Neural cell (in vitro differentiated cells): ENCODE measurements at regions not wholly inside any gene's neighbourhood (a gene's known extent, or its start where the extent isn't known, plus 50 kb on each side); places are given as distances from the start of the nearest gene placed in this dataset.

Source experiments
- EP300 ChIP-seq: fragments of 450-650 bp; conservative IDR thresholded peaks from 2 replicates; pipeline ENCODE4 v1.6.1; 2014; ENCODE audit warnings: antibody characterized with exemption, mild to moderate bottlenecking, moderate library complexity; ENCODE audit not compliant: poor library complexity, severe bottlenecking
- EZH2 ChIP-seq: fragments of 200-600, 300-800 bp; shearing (Covaris generic), sonication (generic); IDR thresholded peaks from 2 replicates; pipeline ENCODE4 v1.6.1; 2014; ENCODE audit warnings: antibody characterized with exemption, low read length, borderline replicate concordance, mild to moderate bottlenecking; ENCODE audit not compliant: insufficient read depth, poor library complexity, severe bottlenecking
- MXI1 ChIP-seq: fragments of 450-650 bp; conservative IDR thresholded peaks from 2 replicates; pipeline ENCODE4 v1.6.1; 2014; ENCODE audit warnings: antibody characterized with exemption, mild to moderate bottlenecking; ENCODE audit not compliant: poor library complexity, severe bottlenecking
- POLR2AphosphoS5 ChIP-seq: IDR thresholded peaks from 2 replicates; pipeline ENCODE4 v1.6.1; 2012
- RAD21 ChIP-seq: fragments of 450-650 bp; conservative IDR thresholded peaks from 2 replicates; pipeline ENCODE4 v1.6.1; 2014; ENCODE audit warnings: antibody characterized with exemption, mild to moderate bottlenecking, moderate library complexity
- SMC3 ChIP-seq: fragments of 450-650 bp; conservative IDR thresholded peaks from 2 replicates; pipeline ENCODE4 v1.6.1; 2014; ENCODE audit warnings: antibody characterized with exemption, mild to moderate bottlenecking, moderate library complexity; ENCODE audit not compliant: poor library complexity
- TAF1 ChIP-seq: IDR thresholded peaks from 2 replicates; pipeline ENCODE4 v1.6.1; 2012; ENCODE audit warnings: low read depth
- TF ChIP-seq, protein P1 (sequence below): fragments of 450-650 bp; IDR thresholded peaks from 2 replicates; pipeline ENCODE4 v1.5.1; 2014; ENCODE audit warnings: antibody characterized with exemption, mild to moderate bottlenecking, moderate library complexity; ENCODE audit not compliant: poor library complexity, severe bottlenecking
- TF ChIP-seq, protein P2 (sequence below): IDR thresholded peaks from 2 replicates; pipeline ENCODE4 v1.6.1; 2012; ENCODE audit warnings: borderline replicate concordance

DNA sequence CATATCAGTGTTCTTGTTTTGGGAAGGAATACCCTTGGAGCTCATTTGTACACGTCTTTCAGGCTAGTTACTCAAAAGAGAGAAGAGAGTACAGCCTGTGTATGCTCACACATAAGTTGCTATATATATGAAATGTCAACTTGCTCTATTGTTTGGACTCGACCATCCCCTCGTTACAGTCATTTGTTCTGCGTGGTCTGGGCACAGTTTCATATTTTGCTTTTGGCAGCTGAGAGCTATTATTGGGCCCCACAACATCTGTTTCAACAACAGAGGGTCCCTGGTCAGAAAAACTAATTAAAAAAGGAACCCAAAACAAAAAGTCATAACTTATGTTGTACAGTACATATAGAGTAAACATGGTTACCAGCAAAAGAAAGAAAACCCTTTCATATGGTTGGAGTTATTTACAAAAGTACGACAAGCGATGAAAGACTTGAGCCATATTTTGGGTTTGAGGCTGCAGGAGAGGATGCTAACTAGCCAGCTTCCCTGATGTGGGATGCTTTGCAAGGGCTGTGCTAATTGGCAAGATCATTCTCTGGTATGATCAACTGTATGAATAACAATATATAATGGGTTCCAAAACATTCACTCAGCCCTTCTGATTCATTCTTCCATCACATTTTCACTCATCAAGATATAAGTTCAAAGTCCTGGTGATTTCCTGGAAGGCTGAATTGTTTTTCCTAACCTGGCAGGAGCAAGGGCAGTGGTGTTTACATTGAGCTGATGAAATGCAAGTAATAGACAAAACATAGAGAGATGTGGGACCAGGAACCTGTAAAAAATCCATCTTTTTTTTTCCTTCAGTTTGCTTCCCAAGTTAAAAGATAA is 137.9 kb downstream of the RPS12 start:
- TF ChIP-seq MXI1, result no peak
- no peak for TF ChIP-seq POLR2AphosphoS5
- TF ChIP-seq, protein P1, sequence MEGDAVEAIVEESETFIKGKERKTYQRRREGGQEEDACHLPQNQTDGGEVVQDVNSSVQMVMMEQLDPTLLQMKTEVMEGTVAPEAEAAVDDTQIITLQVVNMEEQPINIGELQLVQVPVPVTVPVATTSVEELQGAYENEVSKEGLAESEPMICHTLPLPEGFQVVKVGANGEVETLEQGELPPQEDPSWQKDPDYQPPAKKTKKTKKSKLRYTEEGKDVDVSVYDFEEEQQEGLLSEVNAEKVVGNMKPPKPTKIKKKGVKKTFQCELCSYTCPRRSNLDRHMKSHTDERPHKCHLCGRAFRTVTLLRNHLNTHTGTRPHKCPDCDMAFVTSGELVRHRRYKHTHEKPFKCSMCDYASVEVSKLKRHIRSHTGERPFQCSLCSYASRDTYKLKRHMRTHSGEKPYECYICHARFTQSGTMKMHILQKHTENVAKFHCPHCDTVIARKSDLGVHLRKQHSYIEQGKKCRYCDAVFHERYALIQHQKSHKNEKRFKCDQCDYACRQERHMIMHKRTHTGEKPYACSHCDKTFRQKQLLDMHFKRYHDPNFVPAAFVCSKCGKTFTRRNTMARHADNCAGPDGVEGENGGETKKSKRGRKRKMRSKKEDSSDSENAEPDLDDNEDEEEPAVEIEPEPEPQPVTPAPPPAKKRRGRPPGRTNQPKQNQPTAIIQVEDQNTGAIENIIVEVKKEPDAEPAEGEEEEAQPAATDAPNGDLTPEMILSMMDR, result no peak
- TF ChIP-seq, protein P2, sequence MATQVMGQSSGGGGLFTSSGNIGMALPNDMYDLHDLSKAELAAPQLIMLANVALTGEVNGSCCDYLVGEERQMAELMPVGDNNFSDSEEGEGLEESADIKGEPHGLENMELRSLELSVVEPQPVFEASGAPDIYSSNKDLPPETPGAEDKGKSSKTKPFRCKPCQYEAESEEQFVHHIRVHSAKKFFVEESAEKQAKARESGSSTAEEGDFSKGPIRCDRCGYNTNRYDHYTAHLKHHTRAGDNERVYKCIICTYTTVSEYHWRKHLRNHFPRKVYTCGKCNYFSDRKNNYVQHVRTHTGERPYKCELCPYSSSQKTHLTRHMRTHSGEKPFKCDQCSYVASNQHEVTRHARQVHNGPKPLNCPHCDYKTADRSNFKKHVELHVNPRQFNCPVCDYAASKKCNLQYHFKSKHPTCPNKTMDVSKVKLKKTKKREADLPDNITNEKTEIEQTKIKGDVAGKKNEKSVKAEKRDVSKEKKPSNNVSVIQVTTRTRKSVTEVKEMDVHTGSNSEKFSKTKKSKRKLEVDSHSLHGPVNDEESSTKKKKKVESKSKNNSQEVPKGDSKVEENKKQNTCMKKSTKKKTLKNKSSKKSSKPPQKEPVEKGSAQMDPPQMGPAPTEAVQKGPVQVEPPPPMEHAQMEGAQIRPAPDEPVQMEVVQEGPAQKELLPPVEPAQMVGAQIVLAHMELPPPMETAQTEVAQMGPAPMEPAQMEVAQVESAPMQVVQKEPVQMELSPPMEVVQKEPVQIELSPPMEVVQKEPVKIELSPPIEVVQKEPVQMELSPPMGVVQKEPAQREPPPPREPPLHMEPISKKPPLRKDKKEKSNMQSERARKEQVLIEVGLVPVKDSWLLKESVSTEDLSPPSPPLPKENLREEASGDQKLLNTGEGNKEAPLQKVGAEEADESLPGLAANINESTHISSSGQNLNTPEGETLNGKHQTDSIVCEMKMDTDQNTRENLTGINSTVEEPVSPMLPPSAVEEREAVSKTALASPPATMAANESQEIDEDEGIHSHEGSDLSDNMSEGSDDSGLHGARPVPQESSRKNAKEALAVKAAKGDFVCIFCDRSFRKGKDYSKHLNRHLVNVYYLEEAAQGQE, result no peak
- TF ChIP-seq EZH2, result no peak
- no peak for TF ChIP-seq RAD21
- TF ChIP-seq EP300, result no peak
- no peak for TF ChIP-seq TAF1
- no peak for TF ChIP-seq SMC3
